Gastrocnemius medialis (tissue), 4 donors: ENCODE measurements at regions not wholly inside any gene's neighbourhood (a gene's known extent, or its start where the extent isn't known, plus 50 kb on each side); places are given as distances from the start of the nearest gene placed in this dataset.

Experiments used
- ATAC-seq, 2 donors: fragments of 150-250 bp; one replicate each; pipeline ENCODE4 v1.9.1; 2016
- DNase-seq, 2 donors: peaks; one replicate each; pipeline ENCODE4 v3.0.0-alpha.2; 2019
- H3K27ac ChIP-seq, 4 donors: fragments of 200-600 bp; sonication (generic); 1 replicate in 1 of 4; 2 replicates in 3 of 4; pipeline ENCODE4 v1.5.1; 2016 to 2018; ENCODE audit warnings: mild to moderate bottlenecking in 2 of 4, moderate library complexity in 1 of 4
- H3K27me3 ChIP-seq, 3 donors: fragments of 200-600 bp; sonication (generic) in 2 of 3; 1 replicate in 1 of 3; 2 replicates in 2 of 3; pipeline versions ENCODE4 v1.5.1 to v1.6.0; 2016 to 2019; ENCODE audit warnings: mild to moderate bottlenecking in 1 of 3, moderate library complexity in 1 of 3
- H3K36me3 ChIP-seq, 2 donors: fragments of 200-600 bp; sonication (generic) in 1 of 2; one replicate each; pipeline ENCODE4 v1.5.1; 2017 to 2018
- H3K4me1 ChIP-seq, 2 donors: fragments of 200-600 bp; sonication (generic) in 1 of 2; one replicate each; pipeline ENCODE4 v1.5.1; 2016 to 2017; ENCODE audit warnings: mild to moderate bottlenecking in 2 of 2
- H3K4me3 ChIP-seq, 4 donors: fragments of 200-600 bp; sonication (generic) in 3 of 4; 1 replicate in 1 of 4; 2 replicates in 3 of 4; pipeline ENCODE4 v1.5.1; 2016 to 2019; ENCODE audit warnings: mild to moderate bottlenecking in 2 of 4
- H3K9me3 ChIP-seq, 3 donors: fragments of 200-600 bp; sonication (generic) in 2 of 3; 1 replicate in 1 of 3; 2 replicates in 2 of 3; pipeline ENCODE4 v1.5.1; 2016 to 2019
- CTCF ChIP-seq, 5 experiments: fragments of 450-650 bp in 3 of 5; fragments of 200-600 bp in 2 of 5; sonication (generic) in 2 of 5; IDR thresholded peaks in 4 of 5; conservative IDR thresholded peaks in 1 of 5; 1 replicate in 4 of 5; 2 replicates in 1 of 5; pipeline ENCODE4 v1.5.1; 2016 to 2019; ENCODE audit warnings: antibody characterized with exemption in 5 of 5, mild to moderate bottlenecking in 3 of 5, moderate library complexity in 3 of 5
- POLR2A ChIP-seq, 2 donors: fragments of 450-650 bp; IDR thresholded peaks; one replicate each; pipeline ENCODE4 v1.6.1; 2017; ENCODE audit warnings: antibody characterized with exemption in 2 of 2, mild to moderate bottlenecking in 2 of 2, moderate library complexity in 2 of 2
- in situ Hi-C, 4 donors: fragments of 200-750 bp; cut with MboI; loops; one replicate each; pipeline versions ENCODE4 v1.15.0 to v1.8.0; 2017; ENCODE audit warnings: low sequenced_read_pairs in 4 of 4
- intact Hi-C: fragments of 100-400 bp; cut with DNase I; formaldehyde crosslinking; loops from one replicate; pipeline ENCODE4 v1.15.1; 2023; ENCODE audit warnings: low total_unique reads

GRCh38 chr5:35285011-35285410, 54.7 kb upstream of the PRLR start:
- no peak overlapping the region for H3K27ac ChIP-seq
- TF ChIP-seq CTCF (IDR thresholded peaks at IDR 0.05 in 4 of 5, conservative IDR thresholded peaks at IDR 0.05 in 1 of 5) (no peak), POLR2A (IDR thresholded peaks at IDR 0.05) (no peak)
- H3K27me3 ChIP-seq, result no peaks in the 10 kb centered on the region
- intact Hi-C loops (no loop called here), in situ Hi-C loops (no loop called here)
- H3K4me3 ChIP-seq, result no peak overlapping the region
- DNase-seq (no peak), ATAC-seq (no peak)
- no peaks in the 10 kb centered on the region for H3K9me3 ChIP-seq
- H3K4me1 ChIP-seq, result no peaks in the 10 kb centered on the region
- H3K36me3 ChIP-seq, result no peaks in the 10 kb centered on the region

- in situ Hi-C loops (no loop called here), intact Hi-C loops (no loop called here)
- TF ChIP-seq POLR2A (IDR thresholded peaks at IDR 0.05) (no peak), CTCF (IDR thresholded peaks at IDR 0.05 in 4 of 5, conservative IDR thresholded peaks at IDR 0.05 in 1 of 5) (no peak)
- Histone ChIP-seq H3K27ac (no peak overlapping the region), H3K9me3 (no peaks in the 10 kb centered on the region), H3K4me1 (no peaks in the 10 kb centered on the region), H3K27me3 (no peaks in the 10 kb centered on the region), H3K36me3 (no peaks in the 10 kb centered on the region), H3K4me3 (no peak overlapping the region)
- ATAC-seq (no peak), DNase-seq (no peak)
These were observed 54.1 kb upstream of the PRLR start for GRCh38 chr5:35284364-35284763.

GRCh38 chr5:35282810-35283209, 52.5 kb upstream of the PRLR start:
- Histone ChIP-seq H3K36me3 (no peaks in the 10 kb centered on the region), H3K27me3 (no peaks in the 10 kb centered on the region), H3K4me3 (no peak overlapping the region), H3K27ac (no peak overlapping the region), H3K9me3 (no peaks in the 10 kb centered on the region), H3K4me1 (no peaks in the 10 kb centered on the region)
- DNase-seq (no peak), ATAC-seq (no peak)
- in situ Hi-C loops, result no loop called here
- intact Hi-C loops, result no loop called here
- TF ChIP-seq POLR2A (IDR thresholded peaks at IDR 0.05) (no peak), CTCF (IDR thresholded peaks at IDR 0.05 in 4 of 5, conservative IDR thresholded peaks at IDR 0.05 in 1 of 5) (no peak)

- H3K4me3 ChIP-seq, result no peak overlapping the region
- H3K4me1 ChIP-seq, result no peaks in the 10 kb centered on the region
- intact Hi-C loops, result no loop called here
- H3K27me3 ChIP-seq, result no peaks in the 10 kb centered on the region
- no peaks in the 10 kb centered on the region for H3K36me3 ChIP-seq
- ATAC-seq, result no peak
- in situ Hi-C loops, result no loop called here
- DNase-seq, result no peak
- H3K9me3 ChIP-seq, result no peaks in the 10 kb centered on the region
- TF ChIP-seq POLR2A (IDR thresholded peaks at IDR 0.05), result no peak
- no peak for TF ChIP-seq CTCF (IDR thresholded peaks at IDR 0.05 in 4 of 5, conservative IDR thresholded peaks at IDR 0.05 in 1 of 5)
- H3K27ac ChIP-seq, result no peak overlapping the region
These were observed 51.3 kb upstream of the PRLR start for GRCh38 chr5:35281613-35282012.
